LHCN-M2 (cell line): ENCODE measurements at regions not wholly inside any gene's neighbourhood (a gene's known extent, or its start where the extent isn't known, plus 50 kb on each side); places are given as distances from the start of the nearest gene placed in this dataset.
A peak's percentile ranks its signal among the peaks of the same experiment; 100 is the strongest.

ENCODE experiments used
- DNase-seq: peaks from one replicate; pipeline ENCODE4 v3.0.0-alpha.2; 2012; ENCODE audit warnings: low read depth

DNA sequence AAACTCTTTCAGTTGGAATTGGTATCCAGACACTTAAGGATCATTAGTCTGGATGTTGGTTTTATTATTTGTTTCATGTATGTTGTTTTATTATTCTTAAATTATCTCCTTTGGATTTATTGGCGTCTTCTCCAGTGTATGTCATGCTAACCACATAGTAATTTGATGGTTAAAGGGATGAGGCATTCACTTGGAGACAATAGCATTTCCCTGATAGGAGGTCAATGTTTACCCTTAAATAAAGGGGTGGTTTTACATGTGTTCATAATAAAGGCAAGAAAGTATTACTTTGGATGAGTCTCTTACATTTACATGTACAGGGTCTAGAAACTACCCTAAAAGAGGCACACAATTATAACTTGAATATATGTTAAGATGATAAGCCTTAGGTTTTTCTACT lies 51.2 kb upstream of the RNF144B start:
- DNase-seq = no peak

DNA sequence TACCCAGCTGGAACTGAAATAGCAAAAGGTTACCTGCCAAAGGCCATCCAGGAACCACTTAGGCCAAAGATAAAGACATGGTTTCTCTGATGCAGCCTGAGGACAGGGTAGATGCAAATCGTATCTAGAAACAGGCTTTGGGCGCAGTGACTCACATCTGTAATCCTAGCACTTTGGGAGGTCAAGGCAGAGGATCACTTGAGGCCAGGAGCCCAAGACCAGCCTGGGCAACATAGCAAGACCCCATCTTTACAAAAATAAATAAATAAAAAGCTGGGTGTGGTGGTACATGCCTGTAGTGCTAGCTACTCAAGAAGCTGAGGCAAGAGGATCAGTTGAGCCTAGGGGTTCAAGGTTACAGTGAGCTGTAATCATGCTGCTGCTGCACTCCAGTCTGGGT lies 52.9 kb upstream of the RNF144B start:
- DNase-seq = no peak

DNA sequence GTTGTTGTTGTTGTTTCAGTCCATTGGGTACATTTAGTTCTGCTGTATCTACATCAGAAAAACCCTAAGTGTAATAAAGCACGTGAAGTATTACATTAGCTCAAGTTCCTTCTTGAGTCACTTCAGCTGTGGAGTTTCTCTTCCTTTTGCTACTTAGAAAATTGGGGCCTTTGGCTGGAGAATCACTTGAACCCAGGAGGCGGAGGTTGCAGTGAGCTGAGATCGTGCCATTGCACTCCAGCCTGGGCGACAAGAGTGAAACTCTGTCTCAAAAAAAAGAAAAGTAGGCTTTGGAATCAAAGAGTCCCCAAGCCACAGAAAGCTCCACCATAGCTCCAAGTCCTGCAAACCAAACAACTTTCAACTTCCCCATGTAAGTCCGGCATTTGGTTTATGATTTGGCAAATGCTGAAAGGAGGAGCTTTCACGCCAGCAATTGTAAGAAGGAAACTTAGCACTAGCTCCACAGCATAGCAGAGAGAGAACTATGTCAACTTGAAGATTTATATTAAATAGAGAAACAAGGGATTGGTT lies 56.5 kb upstream of the RNF144B start:
- no peak for DNase-seq

DNA sequence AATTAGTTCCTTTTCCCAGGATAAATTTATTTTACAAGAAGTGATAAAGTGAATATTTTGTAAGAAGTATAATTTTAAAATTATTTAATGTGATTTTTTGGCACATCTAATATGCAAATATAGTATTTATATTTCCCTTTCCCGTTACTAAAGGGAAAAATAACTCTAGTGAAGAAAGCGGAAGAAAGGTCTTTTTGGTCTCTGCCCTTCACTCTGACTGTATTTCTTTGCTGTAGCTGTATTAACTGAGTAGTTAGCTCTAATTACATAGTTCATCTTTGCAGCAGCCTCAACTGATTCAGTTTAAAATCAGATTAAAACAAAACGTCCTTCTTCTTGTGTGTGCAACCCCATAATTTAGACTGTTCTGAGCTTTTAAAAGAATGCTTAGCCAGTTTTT lies 57.4 kb upstream of the RNF144B start:
- DNase-seq = no peak

DNA sequence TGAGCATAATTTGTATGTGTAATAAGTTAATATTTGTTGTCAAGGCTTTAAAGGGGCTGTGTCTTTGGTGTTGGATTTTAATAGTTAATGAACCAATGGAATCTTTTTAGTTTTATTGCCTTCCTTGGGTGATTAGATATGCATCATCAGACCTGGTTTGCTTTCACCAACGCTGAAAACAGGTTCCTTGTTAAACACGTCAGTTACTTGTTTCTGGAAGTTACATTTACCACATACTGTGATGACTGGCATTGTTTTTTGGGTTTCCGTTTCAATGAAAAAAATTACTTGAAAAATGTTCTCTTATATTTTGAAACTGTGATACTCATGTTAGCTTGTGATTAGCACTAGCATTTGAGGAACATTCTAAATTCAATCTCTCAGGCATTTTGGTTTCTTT lies 58.6 kb upstream of the RNF144B start:
- no peak for DNase-seq

DNA sequence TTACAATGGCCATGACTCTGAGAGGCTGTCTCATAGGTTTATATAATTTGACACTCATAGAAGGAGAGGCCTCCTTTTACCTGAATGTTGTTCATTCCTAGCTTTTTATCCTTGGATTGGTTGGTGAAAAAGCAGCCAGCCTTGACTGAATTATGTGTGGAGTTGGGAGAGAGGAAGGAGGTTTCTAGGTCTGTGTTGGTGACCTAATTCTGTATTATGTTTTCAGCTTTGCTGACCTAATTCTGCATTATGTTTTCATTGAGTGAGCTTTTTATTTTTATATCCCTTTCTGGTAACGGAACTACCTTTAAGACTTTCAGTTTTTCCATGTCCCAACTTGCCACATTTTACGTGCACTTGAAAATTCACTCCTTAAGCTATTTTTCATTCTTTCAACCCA lies 59.1 kb upstream of the RNF144B start:
- no peak for DNase-seq

DNA sequence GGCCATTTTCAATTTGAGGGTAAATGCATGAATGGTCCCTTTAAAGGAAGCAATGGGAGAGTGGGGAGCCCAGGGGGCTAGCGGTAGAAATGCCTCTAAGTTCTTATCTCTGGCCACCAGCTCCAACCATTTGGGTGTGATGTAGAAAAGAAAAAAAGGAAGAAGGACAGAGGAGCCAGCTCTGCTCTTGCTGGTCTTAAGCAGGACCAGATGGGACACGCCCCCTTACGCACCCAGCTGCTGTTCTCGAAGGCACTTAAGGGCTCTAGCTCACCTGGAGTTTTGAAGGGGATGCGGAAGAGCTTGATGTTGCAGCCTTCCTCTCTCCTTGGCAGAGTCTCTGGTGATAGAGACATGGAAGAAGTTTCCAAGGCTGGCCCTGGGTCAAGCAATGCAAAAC lies 59.5 kb upstream of the RNF144B start:
- no peak for DNase-seq

DNA sequence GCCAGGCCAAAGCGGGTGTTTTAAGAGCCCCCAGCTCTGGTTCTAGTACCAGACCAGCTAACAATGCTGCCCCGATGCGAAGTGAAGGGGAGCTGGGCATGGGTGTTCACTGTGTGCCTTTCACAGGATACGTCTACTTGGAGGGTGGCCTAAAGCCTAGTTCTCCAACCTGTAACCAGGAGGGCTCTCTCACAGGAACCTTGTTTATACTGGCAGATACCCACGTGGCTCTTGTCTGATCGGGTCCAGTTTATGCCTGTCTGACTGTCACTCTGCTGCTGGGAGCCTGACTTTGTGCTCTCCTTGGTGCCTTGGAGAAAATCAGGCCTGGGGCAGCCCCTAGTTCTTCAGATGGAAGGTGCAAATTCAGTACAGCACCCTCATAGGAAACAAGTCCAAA lies 60.2 kb upstream of the RNF144B start:
- no peak for DNase-seq

DNA sequence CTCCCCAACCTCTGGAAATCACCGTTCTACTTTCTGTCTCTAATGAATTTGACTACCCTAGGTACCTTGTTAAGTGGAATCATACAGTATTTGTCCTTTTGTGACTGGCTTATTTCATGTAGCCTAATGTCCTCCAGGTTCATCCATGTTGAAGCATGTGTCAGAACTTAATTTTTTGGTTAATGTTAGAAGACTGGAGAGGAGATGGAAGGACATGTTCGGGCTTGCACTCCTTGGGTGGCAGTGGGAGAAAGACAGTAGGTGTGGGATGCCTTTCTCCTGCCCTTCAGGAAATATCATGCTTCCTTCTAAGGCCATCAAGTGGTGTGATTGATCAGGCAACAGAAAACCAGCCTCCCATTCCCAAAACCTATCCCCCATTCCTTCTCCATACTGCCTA lies 61.1 kb upstream of the RNF144B start:
- no peak for DNase-seq

DNA sequence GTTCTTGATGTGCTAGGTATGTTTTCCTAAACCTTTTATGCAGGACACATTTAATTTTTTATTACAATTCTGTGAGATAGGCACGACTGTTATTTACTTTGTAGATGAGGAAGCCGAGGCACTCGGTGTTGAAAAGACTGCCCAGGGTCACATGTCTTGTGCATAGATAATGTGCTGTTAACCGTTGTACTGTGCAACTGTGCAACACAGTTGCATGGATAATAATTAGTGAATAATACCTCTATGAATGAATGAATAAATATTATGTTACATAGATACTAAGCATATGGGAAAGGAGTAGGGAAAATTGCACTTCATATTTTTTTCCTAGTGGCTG lies 60.3 kb upstream of the DEK start:
- DNase-seq = no peak

DNA sequence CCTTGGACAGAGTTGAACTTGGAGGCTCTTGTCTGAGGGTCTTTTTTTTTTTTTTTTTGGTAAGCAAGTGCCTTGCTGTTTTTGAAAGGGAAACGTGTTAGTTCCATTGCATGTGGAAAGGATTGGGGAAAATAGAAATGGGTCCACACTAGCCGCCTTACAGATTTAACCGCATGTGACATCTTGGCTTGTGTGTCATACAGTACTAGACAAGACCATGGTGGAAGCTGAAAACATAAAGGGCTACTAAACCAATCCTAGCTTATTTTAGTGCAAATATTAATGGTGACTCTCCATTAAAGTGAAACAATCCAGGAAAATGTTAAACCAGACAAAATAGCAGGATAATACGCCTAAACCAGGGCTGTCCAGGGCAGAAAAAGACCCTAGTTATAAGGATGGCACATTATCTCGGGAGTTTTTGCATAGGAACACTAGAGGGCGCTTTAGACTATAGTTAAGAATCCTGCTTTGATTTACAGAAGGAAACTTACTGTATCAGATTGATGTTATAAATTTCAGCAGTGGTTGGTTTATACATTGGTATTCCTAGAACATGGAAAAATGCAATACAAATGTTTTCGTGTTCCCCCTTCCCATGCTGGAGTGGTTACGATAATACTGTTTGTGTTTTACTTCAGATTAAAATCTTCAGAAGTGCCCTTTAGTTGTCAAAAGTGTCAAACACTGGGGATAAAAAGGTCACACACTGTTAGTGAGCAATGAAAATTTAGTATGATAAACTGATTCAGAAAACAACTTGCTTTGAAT lies 59.8 kb upstream of the DEK start:
- DNase-seq = peak; percentile 52

DNA sequence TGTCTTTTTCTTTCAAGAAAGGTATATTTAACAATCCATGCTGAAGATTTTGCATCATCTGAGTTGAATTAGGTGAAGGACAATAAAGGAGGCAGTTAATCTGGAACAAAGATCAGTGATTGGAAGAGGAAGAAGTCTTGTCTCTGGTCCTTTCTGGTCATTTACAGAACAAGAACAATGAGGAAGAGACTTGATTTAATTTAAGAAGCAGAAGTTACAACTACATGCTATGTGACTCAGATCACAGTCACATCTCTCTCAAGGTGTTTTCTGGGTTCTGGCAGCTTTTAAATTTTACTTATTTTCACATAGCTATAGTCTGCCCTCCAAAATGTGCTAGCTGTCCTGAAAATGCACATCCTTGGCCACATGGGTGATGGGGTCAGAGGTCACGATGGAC lies 53.5 kb upstream of the DEK start:
- DNase-seq = no peak

DNA sequence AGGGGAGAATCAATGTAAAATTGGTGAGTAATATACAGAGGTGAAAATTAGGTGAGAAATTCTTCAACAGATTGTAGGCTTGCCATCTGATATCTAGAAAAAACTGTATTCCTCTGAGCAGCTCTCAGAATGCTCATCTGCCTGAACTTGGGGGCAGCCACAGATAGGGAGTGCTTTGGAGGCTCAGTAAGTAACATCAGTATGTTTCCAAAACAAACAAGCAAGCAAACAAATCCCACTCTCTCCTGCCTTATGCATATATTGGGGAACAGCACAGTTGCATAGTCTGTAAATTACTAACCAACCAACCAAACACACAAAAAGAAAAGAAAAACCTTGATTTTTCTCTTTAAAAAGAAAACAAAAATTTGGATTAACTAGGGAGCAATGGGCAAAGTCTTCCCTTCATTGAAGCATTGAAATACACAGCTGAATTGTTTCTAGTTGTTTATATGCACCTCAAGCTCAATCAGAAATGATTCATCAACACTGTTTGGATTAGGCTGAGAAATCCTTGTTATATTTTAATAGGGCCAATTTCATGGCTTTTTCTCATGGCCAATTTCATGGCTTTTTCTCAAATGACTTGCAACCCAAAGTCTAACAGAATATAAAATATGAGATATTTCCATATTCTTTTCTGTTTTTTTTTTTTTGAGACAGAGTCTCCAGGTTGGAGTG lies 50.1 kb upstream of the DEK start:
- DNase-seq = no peak
